HG02981 (cell line): ENCODE measurements at regions not wholly inside any gene's neighbourhood (a gene's known extent, or its start where the extent isn't known, plus 50 kb on each side); places are given as distances from the start of the nearest gene placed in this dataset.

Source experiments
- ATAC-seq: cut with Tn5 transposase; IDR thresholded peaks from one replicate; pipeline ENCODE4 v1.9.1; 2021; ENCODE audit warnings: mild to moderate bottlenecking, moderate library complexity; ENCODE audit not compliant: unreplicated experiment

DNA sequence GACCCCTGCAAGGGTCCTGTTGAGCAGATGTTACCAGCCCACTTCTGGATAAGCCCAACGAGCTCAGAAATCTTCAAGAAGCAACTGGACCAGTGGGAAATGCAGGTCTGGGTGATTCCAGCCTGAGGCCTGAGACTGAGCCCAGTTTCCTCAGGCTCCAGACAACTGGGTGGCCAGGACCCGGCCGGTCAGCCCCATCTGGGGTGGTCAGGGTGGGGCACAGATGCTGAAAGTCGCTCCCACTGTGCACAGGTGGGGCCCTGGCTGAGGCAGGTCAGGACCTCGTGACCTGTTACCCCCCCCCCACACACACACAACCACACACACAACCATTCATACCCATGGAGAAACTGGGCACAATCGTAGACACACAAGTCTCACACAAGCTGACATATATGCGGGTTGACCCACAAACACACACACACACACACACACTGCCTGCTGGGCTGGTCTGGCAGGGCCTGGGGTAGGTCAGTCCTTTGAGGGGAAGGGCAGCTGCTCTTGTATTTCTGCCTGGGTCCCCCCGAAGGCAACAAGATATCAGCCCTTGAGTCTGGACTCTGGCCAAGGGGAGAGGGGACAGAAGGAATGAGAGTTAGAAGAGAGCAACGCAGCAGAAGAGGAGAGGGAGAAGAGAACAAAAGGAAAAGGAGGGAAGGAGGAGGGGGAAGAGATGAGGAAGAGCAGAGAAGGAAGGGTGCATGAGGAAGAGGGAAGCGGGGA is 99.0 kb upstream of the CDH5 start:
- ATAC-seq = no peak

- no peak for ATAC-seq
Observed at GRCh38 chr16:66266436-66267291, 99.8 kb upstream of the CDH5 start.

DNA sequence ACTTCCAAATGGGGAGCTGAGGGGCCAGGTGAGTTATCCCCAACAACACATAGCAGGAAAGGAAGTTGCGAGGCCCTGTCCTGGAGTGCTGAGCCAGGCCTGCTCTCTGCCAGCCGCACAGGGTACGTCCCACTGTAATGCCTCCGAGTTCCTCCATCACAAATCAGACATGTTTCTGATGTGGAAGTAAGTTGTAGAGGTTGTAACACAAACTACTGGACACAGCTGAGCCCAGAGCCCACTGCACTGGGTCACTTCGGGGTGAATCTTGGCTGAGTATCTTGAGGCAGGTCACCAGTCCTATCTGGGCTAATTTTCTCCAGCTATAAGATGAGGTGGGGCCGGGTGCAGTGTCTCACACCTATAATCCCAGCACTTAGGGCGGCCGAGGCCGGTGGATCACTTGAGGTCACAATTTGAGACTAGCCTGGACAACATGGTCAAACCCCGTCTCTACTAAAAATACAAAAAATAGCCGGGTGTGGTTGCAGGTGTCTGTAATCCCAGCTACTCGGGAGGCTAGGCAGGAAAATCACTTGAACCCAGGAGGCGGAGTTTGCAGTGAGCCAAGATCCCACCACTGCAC is 100.8 kb upstream of the CDH5 start:
- ATAC-seq = no peak

GRCh38 chr16:66265048-66265415 is 101.5 kb upstream of the CDH5 start:
- no peak for ATAC-seq

- ATAC-seq = no peak
Observed at GRCh38 chr16:66264311-66265047, 102.0 kb upstream of the CDH5 start.

DNA sequence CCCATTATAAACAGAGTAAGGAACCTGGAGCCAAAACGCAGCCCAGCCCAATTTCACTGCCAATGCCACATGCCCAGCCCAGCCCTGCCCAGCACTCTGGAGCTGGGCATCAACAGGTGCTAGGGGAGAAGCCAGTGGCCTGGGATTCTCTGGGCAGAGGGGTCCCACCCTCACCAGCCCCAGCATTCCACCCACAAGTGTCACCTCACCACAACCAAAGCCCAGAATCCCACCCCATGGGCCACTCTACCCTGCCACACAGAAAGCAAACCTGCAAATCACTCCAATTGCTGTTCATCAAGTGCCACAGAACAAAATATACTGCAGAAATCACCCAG is 102.5 kb upstream of the CDH5 start:
- no peak for ATAC-seq

GRCh38 chr16:66263168-66263972 is 103.1 kb upstream of the CDH5 start:
- ATAC-seq = no peak

- ATAC-seq = no peak
Observed at GRCh38 chr16:66262253-66263167, 104.0 kb upstream of the CDH5 start.

DNA sequence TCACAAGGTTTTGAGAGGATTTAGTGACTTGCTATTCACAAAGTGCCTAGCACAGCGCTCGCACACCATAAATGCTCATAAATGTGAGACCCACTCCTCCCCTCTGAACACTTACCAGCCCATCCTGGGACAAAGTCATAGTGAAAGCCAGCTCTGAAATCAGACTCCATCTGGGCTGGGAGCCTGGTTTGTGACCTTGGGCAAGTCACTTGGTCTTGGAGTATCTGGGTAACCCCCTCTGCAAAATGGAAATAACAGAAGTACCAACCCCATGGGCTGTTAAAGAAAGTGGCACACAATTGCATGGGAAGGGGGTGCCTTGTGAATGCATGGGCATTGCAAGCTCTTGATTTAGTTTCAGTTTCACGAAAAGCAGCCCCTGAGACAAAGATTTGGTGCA is 104.7 kb upstream of the CDH5 start:
- no peak for ATAC-seq

- ATAC-seq = no peak
Observed at GRCh38 chr16:66260522-66261254, 105.8 kb upstream of the CDH5 start.

DNA sequence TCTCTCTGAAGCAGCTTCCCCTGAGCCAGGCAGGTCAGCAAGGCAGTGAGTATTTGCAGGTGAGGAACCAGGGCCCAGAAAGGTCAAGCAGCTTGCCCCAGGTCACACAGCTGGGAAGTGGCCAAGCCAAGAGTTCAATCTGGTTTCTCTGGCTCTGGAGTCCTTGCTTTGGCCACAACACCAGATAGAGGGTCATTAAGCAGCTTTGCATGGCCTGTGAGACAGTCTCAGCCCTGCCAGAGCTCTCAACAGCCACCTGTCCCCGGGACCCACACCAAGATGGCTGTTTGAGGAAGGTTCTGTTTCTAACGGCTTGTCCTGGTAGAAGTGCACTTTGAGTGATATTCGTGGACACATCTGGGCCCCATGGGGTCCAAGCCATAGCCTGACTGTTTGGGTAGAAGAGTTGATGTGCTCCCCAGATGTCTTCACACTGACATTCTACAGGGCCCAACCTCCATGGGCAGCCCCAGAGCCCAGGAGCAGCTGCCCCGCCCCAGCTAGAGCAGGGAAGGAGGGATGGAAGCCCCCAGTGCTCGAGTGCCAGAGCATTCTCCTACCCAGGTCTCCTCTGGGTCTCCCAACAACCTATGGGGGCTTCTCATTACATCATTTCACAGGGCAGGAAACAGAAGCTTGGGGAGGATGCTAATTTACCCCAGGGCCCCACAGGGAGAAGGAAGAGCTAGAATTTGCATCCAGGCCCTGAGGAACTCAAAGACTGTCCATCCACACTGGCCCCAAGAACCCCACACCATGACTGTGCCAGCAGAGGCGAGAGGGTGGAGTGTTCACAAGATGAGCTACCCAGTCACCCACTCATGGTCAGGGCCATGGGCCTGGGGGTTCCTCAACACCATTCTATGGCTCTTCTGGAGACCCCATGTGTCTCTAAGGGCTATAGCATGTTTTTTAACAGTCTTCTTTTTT is 107.3 kb upstream of the CDH5 start:
- no peak for ATAC-seq

DNA sequence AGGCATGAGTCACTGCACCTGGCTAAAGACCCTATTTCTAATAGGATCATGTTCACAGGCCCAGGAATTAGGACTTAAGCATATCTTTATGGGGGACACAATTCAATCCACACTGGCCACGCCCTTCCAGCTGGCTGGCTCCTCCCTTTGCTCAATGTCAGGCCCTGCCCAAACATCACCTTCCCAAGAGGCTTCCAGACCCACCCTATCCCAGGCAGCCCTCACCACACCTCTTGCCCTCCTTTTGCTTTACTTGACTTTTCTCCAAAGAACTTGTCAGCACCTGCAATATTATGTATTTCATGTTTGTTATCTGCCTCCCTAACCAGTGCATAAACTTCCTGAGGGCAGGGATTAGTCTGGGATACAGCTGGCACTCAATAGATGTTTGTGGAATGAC is 109.6 kb upstream of the CDH5 start:
- ATAC-seq = no peak

GRCh38 chr16:66255647-66256046 is 110.8 kb upstream of the CDH5 start:
- ATAC-seq = no peak

GRCh38 chr16:66254751-66255150 is 111.7 kb upstream of the CDH5 start:
- no peak for ATAC-seq

GRCh38 chr16:66254106-66254505 is 112.4 kb upstream of the CDH5 start:
- no peak for ATAC-seq

DNA sequence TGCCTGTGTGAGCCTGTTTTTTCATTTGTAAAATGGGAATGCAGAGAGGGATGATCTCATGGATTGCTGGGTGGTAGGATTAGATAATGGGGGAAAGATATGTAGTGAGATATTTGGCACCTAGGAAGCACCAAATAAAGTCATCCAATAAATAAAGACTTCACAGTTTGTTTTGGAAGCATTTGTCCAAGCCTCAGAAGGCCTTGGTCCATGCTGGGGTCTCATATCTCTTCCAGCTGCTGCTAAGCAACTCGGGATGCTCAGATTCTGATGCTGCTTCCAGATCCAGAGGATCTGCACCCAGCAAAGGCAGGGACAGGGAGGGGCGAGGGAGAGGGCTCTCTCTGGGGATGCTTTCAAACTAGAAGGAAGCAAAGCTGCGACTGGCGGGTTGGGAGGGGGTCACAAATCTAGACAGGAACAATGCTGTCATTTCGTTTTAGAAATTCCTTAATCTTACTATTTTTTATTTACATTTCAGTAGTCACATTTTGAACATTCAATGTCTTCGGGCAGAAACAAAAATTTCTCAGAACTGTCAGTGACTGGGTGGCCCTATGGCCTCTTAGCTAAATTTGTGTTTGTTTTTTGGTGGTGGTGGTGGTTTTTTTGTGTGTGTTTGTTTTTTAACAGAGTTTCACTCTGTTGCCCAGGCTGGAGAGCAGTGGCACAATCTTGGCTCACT is 114.9 kb upstream of the CDH5 start:
- ATAC-seq = no peak

DNA sequence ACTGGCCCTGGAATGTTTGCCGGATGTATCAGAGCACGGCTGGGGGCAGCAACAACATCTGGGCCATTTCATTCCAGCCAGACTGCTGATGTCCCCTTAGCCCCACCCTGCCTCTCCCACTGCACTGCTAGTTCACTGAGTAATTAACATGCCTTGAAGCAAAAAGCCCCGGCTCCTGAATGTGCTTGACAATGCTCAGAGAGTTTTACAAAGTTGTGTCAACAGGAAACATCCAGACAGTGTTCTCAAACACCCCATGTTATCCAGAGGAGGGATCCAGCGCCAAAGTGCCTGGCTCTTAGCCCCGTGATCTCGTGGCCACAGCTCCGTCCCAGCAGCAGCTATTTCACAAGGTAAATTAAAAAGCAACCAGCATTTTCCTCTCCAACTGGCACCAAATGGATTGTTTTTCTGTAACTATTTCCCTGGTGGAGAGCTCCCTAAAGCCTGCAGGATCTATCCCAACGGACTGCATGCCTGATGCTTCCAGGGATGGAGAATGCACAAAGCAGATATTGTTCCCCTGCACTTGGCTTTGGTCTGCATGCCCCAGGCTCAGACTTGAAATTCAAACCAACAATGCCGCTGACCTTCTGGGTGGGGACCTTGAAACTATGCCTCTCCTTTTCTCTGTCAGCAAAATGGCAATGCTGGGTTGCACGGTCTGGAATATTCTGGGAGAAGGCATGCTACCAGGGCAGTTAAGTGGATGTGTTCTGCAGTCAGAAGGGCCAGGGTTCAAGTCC is 115.6 kb upstream of the CDH5 start:
- no peak for ATAC-seq
